ENCODE measurements at regions not wholly inside any gene's neighbourhood (a gene's known extent, or its start where the extent isn't known, plus 50 kb on each side); places are given as distances from the start of the nearest gene placed in this dataset.
"Not testable (repeated sequence)": the region's sequence is repeated elsewhere in the genome, so short reads cannot be mapped to it uniquely, and the experiment has no call there.

DNA sequence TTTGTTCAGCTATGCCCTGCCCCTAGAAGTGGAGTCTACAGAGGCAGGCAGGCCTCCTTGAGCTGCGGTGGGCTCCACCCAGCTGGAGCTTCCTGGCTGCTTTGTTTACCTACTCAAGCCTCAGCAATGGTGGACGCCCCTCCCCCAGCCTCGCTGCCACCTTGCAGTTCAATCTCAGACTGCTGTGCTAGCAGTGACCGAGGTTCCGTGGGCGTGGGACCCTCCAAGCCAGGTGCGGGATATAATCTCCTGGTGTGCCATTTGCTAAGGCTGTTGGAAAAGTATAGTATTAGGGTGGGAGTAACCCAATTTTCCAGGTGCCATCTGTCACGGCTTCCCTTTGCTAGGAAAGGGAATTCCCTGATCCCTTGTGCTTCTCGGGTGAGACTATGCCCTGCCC lies 770.2 kb upstream of the VRK2 start:
- not testable (repeated sequence) for TF ChIP-seq EZH2phosphoT487 (IDR thresholded peaks at IDR 0.05; ENCODE audit: insufficient read depth, low read depth); EZH2 (IDR thresholded peaks at IDR 0.05; ENCODE audit: insufficient read depth, poor library complexity, severe bottlenecking)

Data from GM23248 (cell line).